GM12878 (cell line): ENCODE measurements at regions not wholly inside any gene's neighbourhood (a gene's known extent, or its start where the extent isn't known, plus 50 kb on each side); places are given as distances from the start of the nearest gene placed in this dataset.

Experiments used
- ATAC-seq: fragments of 200-7000 bp; cut with Tn5 transposase; 3 replicates; pipeline ENCODE4 v1.9.1; 2020; ENCODE audit warnings: mild to moderate bottlenecking, moderate library complexity
- BruUV-seq: library from RNA; stranded (reverse); fragments of 400-500 nt; replicated peaks from 2 replicates; lab custom pipeline; 2021; lab: Mats Ljungman, UMichigan
- CTCF ChIA-PET: fragments of 300-600 bp; sonication (Branson Sonifier 250); formaldehyde crosslinking; extraction: SDS; loops from one replicate; lab custom pipeline; 2021; ENCODE audit warnings: inconsistent platforms; lab: Yijun Ruan, JAX
- POLR2A ChIA-PET: fragments of 350-600 bp; formaldehyde crosslinking; extraction: SDS; loops from one replicate; lab custom pipeline; 2021; ENCODE audit warnings: inconsistent platforms; lab: Charles Lee
- RAD21 ChIA-PET: fragments of 300-600 bp; sonication (Branson Sonifier 250); formaldehyde crosslinking; loops from one replicate; lab custom pipeline; 2023; ENCODE audit warnings: antibody characterized with exemption; ENCODE audit not compliant: unreplicated experiment; lab: Charles Lee
- SMC1A ChIA-PET: fragments of 300-600 bp; sonication (Branson Sonifier 250); formaldehyde crosslinking; loops from one replicate; lab custom pipeline; 2023; ENCODE audit not compliant: unreplicated experiment, uncharacterized antibody; lab: Charles Lee
- DNase-seq: peaks from one replicate; pipeline ENCODE4 v3.0.0-alpha.2; 2011; ENCODE audit warnings: low read depth, low spot score
- FAIRE-seq: peaks from 3 replicates; lab custom pipeline; 2011; peaks lifted over from hg19 to GRCh38; lab: Jason Lieb, UNC
- H2AFZ ChIP-seq: 2 replicates; pipeline ENCODE4 v1.6.0; 2011; ENCODE audit warnings: low read depth, low read length, control low read depth; ENCODE audit not compliant: control insufficient read depth
- H3K27ac ChIP-seq: 2 replicates; pipeline ENCODE4 v1.5.1; 2011; ENCODE audit warnings: control low read depth; ENCODE audit not compliant: control insufficient read depth, insufficient read depth
- H3K27me3 ChIP-seq, 2 experiments: replicated peaks in 1 of 2; 2 replicates each; pipeline versions ENCODE4 v1.6.0 to v1.6.1; 2011; ENCODE audit warnings: low read length in 1 of 2; ENCODE audit not compliant: control insufficient read depth in 2 of 2, insufficient read depth in 2 of 2
- H3K36me3 ChIP-seq, 2 experiments: 2 replicates each; pipeline ENCODE4 v1.5.1; 2011; ENCODE audit warnings: low read length in 1 of 2; ENCODE audit not compliant: control insufficient read depth in 2 of 2, insufficient read depth in 2 of 2
- H3K4me1 ChIP-seq: 2 replicates; pipeline ENCODE4 v1.6.1; 2011; ENCODE audit warnings: mild to moderate bottlenecking, low read length, moderate library complexity, mixed read lengths; ENCODE audit not compliant: control insufficient read depth, insufficient read depth
- H3K4me2 ChIP-seq: 2 replicates; pipeline ENCODE4 v1.6.0; 2011; ENCODE audit warnings: control low read depth; ENCODE audit not compliant: control insufficient read depth, insufficient read depth
- H3K4me3 ChIP-seq: fragments of 200-600 bp; sonication (generic); 2 replicates; pipeline ENCODE4 v1.5.1; 2016
- H3K79me2 ChIP-seq: 2 replicates; pipeline ENCODE4 v1.6.0; 2011; ENCODE audit warnings: low read length; ENCODE audit not compliant: control insufficient read depth, insufficient read depth
- H3K9ac ChIP-seq: 2 replicates; pipeline ENCODE4 v1.8.0; 2011; ENCODE audit warnings: low read length, control low read depth, mixed read lengths; ENCODE audit not compliant: control insufficient read depth, insufficient read depth
- H3K9me3 ChIP-seq: replicated peaks from 3 replicates; pipeline ENCODE4 v1.5.1; 2011; ENCODE audit warnings: mild to moderate bottlenecking, low read length; ENCODE audit not compliant: control insufficient read depth, insufficient read depth
- H4K20me1 ChIP-seq: 2 replicates; pipeline ENCODE4 v1.6.0; 2011; ENCODE audit not compliant: control insufficient read depth, insufficient read depth
- CBFB ChIP-seq: IDR thresholded peaks from 2 replicates; pipeline ENCODE4 v1.6.1; 2016; ENCODE audit warnings: antibody characterized with exemption, low read depth
- JUND ChIP-seq: IDR thresholded peaks from 2 replicates; pipeline ENCODE4 v1.6.1; 2012; ENCODE audit warnings: low read depth, mild to moderate bottlenecking, low read length, improper control_type of control experiment, moderate library complexity
- KDM1A ChIP-seq: fragments of 200-600 bp; sonication (generic); IDR thresholded peaks from 2 replicates; pipeline ENCODE4 v1.6.1; 2016; ENCODE audit warnings: borderline replicate concordance
- MTA2 ChIP-seq: fragments of 450-650 bp; IDR thresholded peaks from 2 replicates; pipeline ENCODE4 v1.6.1; 2016; ENCODE audit warnings: low read depth, mild to moderate bottlenecking, moderate library complexity
- MYB ChIP-seq: fragments of 150-350 bp; IDR thresholded peaks from 2 replicates; pipeline ENCODE4 v1.6.1; 2014; ENCODE audit warnings: mild to moderate bottlenecking, low read depth, low read length, borderline replicate concordance
- MYC ChIP-seq: IDR thresholded peaks from 2 replicates; pipeline ENCODE4 v1.6.1; 2011; ENCODE audit warnings: mild to moderate bottlenecking, low read length, moderate library complexity, inconsistent platforms; ENCODE audit not compliant: insufficient read depth, insufficient replicate concordance, insufficient read length, severe bottlenecking
- NRF1 ChIP-seq: conservative IDR thresholded peaks from 2 replicates; pipeline ENCODE4 v1.6.1; 2011; ENCODE audit warnings: mild to moderate bottlenecking, low read depth, low read length, improper control_type of control experiment
- RUNX3 ChIP-seq: IDR thresholded peaks from 2 replicates; pipeline ENCODE4 v1.6.1; 2012; ENCODE audit warnings: low read length, inconsistent platforms
- TAF1 ChIP-seq: IDR thresholded peaks from 2 replicates; pipeline ENCODE4 v1.6.1; 2011; ENCODE audit warnings: mild to moderate bottlenecking, low read depth, low read length, borderline replicate concordance
- TBL1XR1 ChIP-seq: IDR thresholded peaks from 2 replicates; pipeline ENCODE4 v1.6.1; 2012; ENCODE audit warnings: low read depth, low read length, improper control_type of control experiment
- ZZZ3 ChIP-seq: IDR thresholded peaks from 2 replicates; pipeline ENCODE4 v1.6.1; 2011; ENCODE audit warnings: low read depth; ENCODE audit not compliant: control insufficient read depth, insufficient read length
- WGBS: methylation state at CpG from one replicate; pipeline ENCODE4 v1.1.6; 2016; ENCODE audit warnings: low lambda C conversion rate; ENCODE audit not compliant: insufficient replicate concordance, insufficient coverage; ENCODE audit errors: missing lambda C conversion rate; 5-methylcytosine and 5-hydroxymethylcytosine counted together
- in situ Hi-C: fragments of 300-500 bp; cut with MboI; formaldehyde crosslinking; loops from 9 replicates; pipeline ENCODE4 v1.14.3; 2018; ENCODE audit warnings: mixed read lengths
- intact Hi-C: fragments of 100-400 bp; cut with micrococcal nuclease; formaldehyde crosslinking; loops from one replicate; pipeline ENCODE4 v1.14.2; 2022; ENCODE audit not compliant: unreplicated experiment
- TF ChIP-seq, protein P1 (sequence below): IDR thresholded peaks from 2 replicates; pipeline ENCODE4 v1.6.1; 2011; ENCODE audit warnings: borderline replicate concordance, low read depth, mild to moderate bottlenecking, moderate library complexity, low read length; ENCODE audit not compliant: insufficient read depth, poor library complexity, severe bottlenecking
- TF ChIP-seq, protein P2 (sequence below), 3 experiments: IDR thresholded peaks in 2 of 3; conservative IDR thresholded peaks in 1 of 3; 2 replicates each; pipeline ENCODE4 v1.5.1; 2011; ENCODE audit warnings: low read depth in 3 of 3, low read length in 3 of 3, mild to moderate bottlenecking in 3 of 3, control low read depth in 2 of 3, moderate library complexity in 2 of 3, inconsistent platforms in 1 of 3, mixed read lengths in 1 of 3; ENCODE audit not compliant: control insufficient read depth in 2 of 3, insufficient read depth in 1 of 3; ENCODE audit errors: extremely low read depth in 1 of 3
- TF ChIP-seq, protein P3 (sequence below): fragments of 450-650 bp; conservative IDR thresholded peaks from 2 replicates; pipeline ENCODE4 v1.6.1; 2017; ENCODE audit warnings: mild to moderate bottlenecking, moderate library complexity
- TF ChIP-seq, protein P4 (sequence below): fragments of 450-650 bp; IDR thresholded peaks from 2 replicates; pipeline ENCODE4 v1.6.1; 2018; ENCODE audit warnings: mild to moderate bottlenecking, low read depth, moderate library complexity; ENCODE audit not compliant: partially characterized antibody

DNA sequence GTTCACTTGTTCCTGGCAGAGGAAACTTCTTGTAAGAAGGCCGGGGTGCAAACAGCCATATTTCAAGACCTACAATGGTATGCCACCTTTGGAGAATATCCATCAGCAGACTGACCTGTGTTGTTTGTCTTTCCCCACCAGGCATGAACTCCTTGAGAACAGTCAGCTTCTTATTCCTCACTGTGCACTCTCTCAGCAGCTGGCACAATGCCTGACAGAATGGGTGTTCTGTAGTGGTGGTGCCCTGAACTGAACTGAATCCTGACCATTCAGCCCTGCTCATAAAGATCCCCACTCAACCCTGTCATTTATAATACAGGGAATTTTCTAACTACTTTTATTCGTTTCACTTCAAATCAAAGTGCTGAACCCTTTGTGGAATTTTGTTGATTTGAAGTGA lies 206.9 kb downstream of the COX7C start:
- Histone ChIP-seq H3K27ac (no peak overlapping the region), H3K9me3 (no peaks in the 10 kb centered on the region), H3K4me1 (no peaks in the 10 kb centered on the region), H3K4me2 (no peak overlapping the region), H3K79me2 (no peaks in the 10 kb centered on the region), H3K4me3 (no peak overlapping the region), H3K36me3 (no peaks in the 10 kb centered on the region), H2AFZ (no peak overlapping the region), H4K20me1 (no peaks in the 10 kb centered on the region), H3K9ac (no peak overlapping the region), H3K27me3 (no peaks in the 10 kb centered on the region)
- intact Hi-C loops = no loop called here
- FAIRE-seq (no peak), DNase-seq (no peak), ATAC-seq (no peak)
- WGBS = 0% methylated on average over 2 of the region's 2 CpGs
- in situ Hi-C loops = no loop called here
- POLR2A ChIA-PET = no interaction called here
- BruUV-seq = no TSS peak
- RAD21 ChIA-PET = no interaction called here
- SMC1A ChIA-PET = no interaction called here
- CTCF ChIA-PET = no interaction called here
- TF ChIP-seq JUND (no peak), ZZZ3 (no peak), KDM1A (no peak), TAF1 (no peak), RUNX3 (no peak), MTA2 (no peak), CBFB (no peak), NRF1 (no peak), TBL1XR1 (no peak), MYB (no peak), MYC (no peak)
- TF ChIP-seq, protein P1, sequence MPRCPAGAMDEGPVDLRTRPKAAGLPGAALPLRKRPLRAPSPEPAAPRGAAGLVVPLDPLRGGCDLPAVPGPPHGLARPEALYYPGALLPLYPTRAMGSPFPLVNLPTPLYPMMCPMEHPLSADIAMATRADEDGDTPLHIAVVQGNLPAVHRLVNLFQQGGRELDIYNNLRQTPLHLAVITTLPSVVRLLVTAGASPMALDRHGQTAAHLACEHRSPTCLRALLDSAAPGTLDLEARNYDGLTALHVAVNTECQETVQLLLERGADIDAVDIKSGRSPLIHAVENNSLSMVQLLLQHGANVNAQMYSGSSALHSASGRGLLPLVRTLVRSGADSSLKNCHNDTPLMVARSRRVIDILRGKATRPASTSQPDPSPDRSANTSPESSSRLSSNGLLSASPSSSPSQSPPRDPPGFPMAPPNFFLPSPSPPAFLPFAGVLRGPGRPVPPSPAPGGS = no peak
- TF ChIP-seq, protein P2, sequence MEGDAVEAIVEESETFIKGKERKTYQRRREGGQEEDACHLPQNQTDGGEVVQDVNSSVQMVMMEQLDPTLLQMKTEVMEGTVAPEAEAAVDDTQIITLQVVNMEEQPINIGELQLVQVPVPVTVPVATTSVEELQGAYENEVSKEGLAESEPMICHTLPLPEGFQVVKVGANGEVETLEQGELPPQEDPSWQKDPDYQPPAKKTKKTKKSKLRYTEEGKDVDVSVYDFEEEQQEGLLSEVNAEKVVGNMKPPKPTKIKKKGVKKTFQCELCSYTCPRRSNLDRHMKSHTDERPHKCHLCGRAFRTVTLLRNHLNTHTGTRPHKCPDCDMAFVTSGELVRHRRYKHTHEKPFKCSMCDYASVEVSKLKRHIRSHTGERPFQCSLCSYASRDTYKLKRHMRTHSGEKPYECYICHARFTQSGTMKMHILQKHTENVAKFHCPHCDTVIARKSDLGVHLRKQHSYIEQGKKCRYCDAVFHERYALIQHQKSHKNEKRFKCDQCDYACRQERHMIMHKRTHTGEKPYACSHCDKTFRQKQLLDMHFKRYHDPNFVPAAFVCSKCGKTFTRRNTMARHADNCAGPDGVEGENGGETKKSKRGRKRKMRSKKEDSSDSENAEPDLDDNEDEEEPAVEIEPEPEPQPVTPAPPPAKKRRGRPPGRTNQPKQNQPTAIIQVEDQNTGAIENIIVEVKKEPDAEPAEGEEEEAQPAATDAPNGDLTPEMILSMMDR (IDR thresholded peaks at IDR 0.05 in 2 of 3, conservative IDR thresholded peaks at IDR 0.05 in 1 of 3; ENCODE audit: control insufficient read depth in 2 of 3, extremely low read depth in 1 of 3, insufficient read depth in 1 of 3, low read depth in 3 of 3, low read length in 3 of 3) = no peak
- TF ChIP-seq, protein P3, sequence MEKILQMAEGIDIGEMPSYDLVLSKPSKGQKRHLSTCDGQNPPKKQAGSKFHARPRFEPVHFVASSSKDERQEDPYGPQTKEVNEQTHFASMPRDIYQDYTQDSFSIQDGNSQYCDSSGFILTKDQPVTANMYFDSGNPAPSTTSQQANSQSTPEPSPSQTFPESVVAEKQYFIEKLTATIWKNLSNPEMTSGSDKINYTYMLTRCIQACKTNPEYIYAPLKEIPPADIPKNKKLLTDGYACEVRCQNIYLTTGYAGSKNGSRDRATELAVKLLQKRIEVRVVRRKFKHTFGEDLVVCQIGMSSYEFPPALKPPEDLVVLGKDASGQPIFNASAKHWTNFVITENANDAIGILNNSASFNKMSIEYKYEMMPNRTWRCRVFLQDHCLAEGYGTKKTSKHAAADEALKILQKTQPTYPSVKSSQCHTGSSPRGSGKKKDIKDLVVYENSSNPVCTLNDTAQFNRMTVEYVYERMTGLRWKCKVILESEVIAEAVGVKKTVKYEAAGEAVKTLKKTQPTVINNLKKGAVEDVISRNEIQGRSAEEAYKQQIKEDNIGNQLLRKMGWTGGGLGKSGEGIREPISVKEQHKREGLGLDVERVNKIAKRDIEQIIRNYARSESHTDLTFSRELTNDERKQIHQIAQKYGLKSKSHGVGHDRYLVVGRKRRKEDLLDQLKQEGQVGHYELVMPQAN = no peak
- TF ChIP-seq, protein P4, sequence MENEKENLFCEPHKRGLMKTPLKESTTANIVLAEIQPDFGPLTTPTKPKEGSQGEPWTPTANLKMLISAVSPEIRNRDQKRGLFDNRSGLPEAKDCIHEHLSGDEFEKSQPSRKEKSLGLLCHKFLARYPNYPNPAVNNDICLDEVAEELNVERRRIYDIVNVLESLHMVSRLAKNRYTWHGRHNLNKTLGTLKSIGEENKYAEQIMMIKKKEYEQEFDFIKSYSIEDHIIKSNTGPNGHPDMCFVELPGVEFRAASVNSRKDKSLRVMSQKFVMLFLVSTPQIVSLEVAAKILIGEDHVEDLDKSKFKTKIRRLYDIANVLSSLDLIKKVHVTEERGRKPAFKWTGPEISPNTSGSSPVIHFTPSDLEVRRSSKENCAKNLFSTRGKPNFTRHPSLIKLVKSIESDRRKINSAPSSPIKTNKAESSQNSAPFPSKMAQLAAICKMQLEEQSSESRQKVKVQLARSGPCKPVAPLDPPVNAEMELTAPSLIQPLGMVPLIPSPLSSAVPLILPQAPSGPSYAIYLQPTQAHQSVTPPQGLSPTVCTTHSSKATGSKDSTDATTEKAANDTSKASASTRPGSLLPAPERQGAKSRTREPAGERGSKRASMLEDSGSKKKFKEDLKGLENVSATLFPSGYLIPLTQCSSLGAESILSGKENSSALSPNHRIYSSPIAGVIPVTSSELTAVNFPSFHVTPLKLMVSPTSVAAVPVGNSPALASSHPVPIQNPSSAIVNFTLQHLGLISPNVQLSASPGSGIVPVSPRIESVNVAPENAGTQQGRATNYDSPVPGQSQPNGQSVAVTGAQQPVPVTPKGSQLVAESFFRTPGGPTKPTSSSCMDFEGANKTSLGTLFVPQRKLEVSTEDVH = no peak
